ENCODE measurements at regions not wholly inside any gene's neighbourhood (a gene's known extent, or its start where the extent isn't known, plus 50 kb on each side); places are given as distances from the start of the nearest gene placed in this dataset.

DNA sequence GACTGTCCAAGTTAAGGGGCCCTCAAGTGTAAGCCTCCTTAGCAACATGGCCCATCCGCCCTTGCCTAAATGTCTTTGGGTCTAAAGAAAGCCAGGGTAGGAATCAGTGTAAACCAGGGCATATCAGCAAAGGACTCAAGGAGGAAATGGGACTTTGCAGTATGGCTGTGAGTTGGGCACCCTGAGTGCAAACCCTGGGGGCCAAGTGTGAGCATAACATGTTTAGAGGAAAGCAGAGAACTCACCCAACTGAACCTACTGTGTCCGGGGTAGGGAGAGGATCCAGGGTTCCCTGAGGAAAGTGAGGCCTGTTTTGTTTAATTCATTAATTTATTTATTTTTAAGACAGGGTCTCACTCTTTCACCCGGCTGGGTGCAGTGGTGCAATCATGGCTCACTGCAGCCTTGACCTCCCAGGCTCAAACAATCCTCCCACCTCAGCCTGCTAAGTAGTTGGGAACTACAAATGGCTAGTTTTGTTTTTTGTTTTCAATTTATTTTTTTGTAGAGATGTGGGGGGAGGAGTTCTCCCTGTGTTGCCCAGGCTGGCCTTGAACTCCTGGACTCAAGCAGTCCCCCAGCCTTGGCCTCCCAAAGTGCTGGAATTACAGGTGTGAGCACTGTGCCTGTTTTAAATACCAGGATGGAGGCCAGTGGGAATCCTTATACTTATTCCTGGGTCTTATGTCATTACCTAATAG is 51.0 kb upstream of the ACTR3 start:
- TF ChIP-seq, protein P1, sequence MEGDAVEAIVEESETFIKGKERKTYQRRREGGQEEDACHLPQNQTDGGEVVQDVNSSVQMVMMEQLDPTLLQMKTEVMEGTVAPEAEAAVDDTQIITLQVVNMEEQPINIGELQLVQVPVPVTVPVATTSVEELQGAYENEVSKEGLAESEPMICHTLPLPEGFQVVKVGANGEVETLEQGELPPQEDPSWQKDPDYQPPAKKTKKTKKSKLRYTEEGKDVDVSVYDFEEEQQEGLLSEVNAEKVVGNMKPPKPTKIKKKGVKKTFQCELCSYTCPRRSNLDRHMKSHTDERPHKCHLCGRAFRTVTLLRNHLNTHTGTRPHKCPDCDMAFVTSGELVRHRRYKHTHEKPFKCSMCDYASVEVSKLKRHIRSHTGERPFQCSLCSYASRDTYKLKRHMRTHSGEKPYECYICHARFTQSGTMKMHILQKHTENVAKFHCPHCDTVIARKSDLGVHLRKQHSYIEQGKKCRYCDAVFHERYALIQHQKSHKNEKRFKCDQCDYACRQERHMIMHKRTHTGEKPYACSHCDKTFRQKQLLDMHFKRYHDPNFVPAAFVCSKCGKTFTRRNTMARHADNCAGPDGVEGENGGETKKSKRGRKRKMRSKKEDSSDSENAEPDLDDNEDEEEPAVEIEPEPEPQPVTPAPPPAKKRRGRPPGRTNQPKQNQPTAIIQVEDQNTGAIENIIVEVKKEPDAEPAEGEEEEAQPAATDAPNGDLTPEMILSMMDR (IDR thresholded peaks at IDR 0.05; ENCODE audit: control extremely low read depth, extremely low read depth, low read depth, missing control alignments): no peak
- ChIA-PET CTCF (no interaction called here), POLR2A (no interaction called here)
- no peak for DNase-seq (ENCODE audit: extremely low spot score)

GRCh38 chr2:113838277-113838676 is 51.6 kb upstream of the ACTR3 start:
- POLR2A ChIA-PET: no interaction called here
- DNase-seq (ENCODE audit: extremely low spot score): no peak
- CTCF ChIA-PET: interaction anchor here (1.2 kb wide), 1 partner anchor 141 kb away, joined by 3 read pairs; no protein-coding TSS in a partner anchor
- TF ChIP-seq, protein P1 (IDR thresholded peaks at IDR 0.05; ENCODE audit: control extremely low read depth, extremely low read depth, low read depth, missing control alignments): no peak

DNA sequence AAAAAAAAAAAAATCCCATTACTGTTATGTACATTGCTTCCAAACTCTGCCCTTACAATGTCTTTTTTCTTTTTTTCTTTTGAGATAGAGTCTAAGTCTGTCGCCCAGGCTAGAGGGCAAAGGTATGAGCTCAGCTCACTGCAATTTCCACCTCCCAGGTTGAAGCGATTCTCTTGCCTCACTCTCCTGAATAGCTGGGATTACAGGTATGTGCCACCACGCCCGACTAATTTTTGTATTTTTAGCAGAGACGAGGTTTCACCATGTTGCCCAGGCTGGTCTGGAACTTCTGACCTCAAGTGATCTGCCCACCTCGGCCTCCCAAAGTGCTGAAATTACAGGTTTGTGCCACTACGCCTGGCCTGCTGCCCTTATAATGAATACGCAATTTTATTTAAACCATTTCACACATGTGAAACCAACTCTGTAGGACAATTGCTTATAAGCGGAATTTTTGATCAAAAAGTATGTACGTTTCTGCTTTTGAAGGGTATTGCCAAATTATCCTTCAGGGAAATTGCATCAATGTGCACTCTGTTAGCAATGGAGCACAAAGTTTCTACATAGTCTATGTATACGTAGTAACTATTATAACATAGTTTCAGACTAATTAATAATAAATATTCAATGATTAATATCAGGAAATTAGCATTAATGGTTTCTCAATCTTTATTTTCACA is 55.7 kb upstream of the ACTR3 start:
- DNase-seq (ENCODE audit: extremely low spot score): no peak
- TF ChIP-seq, protein P1 (IDR thresholded peaks at IDR 0.05; ENCODE audit: control extremely low read depth, extremely low read depth, low read depth, missing control alignments): no peak
- ChIA-PET POLR2A (no interaction called here), CTCF (no interaction called here)

GRCh38 chr2:113832795-113833290 is 57.0 kb upstream of the ACTR3 start:
- no peak for DNase-seq (ENCODE audit: extremely low spot score)
- POLR2A ChIA-PET: no interaction called here
- CTCF ChIA-PET: no interaction called here
- TF ChIP-seq, protein P1 (IDR thresholded peaks at IDR 0.05; ENCODE audit: control extremely low read depth, extremely low read depth, low read depth, missing control alignments): no peak

DNA sequence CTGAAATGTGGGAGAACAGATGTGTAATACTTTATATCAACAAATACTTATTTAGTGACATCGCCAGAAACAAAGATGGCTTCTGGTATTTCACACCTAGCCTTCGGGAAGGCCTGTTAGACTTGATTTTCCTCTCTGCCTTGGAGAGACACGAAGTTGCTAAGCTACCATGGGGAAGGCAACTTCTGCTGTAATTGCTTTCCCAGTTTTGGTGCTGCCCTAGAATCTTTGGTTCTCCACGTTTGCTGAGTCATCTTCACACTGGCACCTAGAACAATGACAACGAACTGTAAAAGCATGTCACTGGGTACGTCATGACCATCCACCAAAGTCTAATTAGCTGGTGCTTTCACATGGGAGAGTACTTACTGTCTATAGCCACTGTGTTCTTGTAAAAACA is 58.7 kb upstream of the ACTR3 start:
- DNase-seq (ENCODE audit: extremely low spot score): no peak
- TF ChIP-seq, protein P1 (IDR thresholded peaks at IDR 0.05; ENCODE audit: control extremely low read depth, extremely low read depth, low read depth, missing control alignments): no peak
- CTCF ChIA-PET: interaction anchor here (0.8 kb wide), 1 partner anchor 151 kb away, joined by 3 read pairs; no protein-coding TSS in a partner anchor
- POLR2A ChIA-PET: no interaction called here

GRCh38 chr2:113829761-113830160 is 60.1 kb upstream of the ACTR3 start:
- CTCF ChIA-PET: no interaction called here
- TF ChIP-seq, protein P1 (IDR thresholded peaks at IDR 0.05; ENCODE audit: control extremely low read depth, extremely low read depth, low read depth, missing control alignments): no peak
- POLR2A ChIA-PET: no interaction called here
- no peak for DNase-seq (ENCODE audit: extremely low spot score)
